ENCODE measurements at regions not wholly inside any gene's neighbourhood (a gene's known extent, or its start where the extent isn't known, plus 50 kb on each side); places are given as distances from the start of the nearest gene placed in this dataset. TPM values are rescaled to one million over a fixed set of nuclear protein-coding genes. Genes with fewer than 3 reads are reported as not detected.

DNA sequence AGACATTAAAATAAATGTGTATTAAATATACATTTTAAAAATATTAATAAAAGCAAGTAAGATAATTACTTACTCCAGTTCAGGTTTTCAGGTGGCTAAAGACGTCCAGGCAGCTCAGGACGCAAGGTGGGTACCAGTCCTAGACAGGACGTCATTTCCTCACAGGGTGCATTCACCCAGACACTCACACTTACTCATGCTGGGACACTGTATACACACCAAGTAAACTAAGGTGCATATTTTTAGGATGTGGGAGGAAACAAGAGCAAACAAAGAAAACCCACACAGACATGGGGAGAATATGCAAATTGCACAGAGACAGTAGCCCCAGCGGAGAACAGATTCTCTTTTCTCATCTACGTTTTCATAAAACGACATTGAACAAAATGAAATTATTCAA is 457.9 kb downstream of the BRINP3 start:
- Histone ChIP-seq H3K27me3 (ENCODE audit: control insufficient read depth in 3 of 3, insufficient read depth in 3 of 3, low read length in 3 of 3) (no peaks in the 10 kb centered on the region), H3K9ac (ENCODE audit: low read depth in 1 of 3, low read length in 3 of 3) (no peak overlapping the region), H3K9me3 (ENCODE audit: control insufficient read depth in 3 of 3, low read length in 3 of 3) (no peaks in the 10 kb centered on the region), H3K27ac (ENCODE audit: low read depth, low read length) (no peak overlapping the region), H3K36me3 (ENCODE audit: control insufficient read depth in 3 of 3, insufficient read depth in 3 of 3, low read length in 3 of 3) (no peaks in the 10 kb centered on the region), H3K4me1 (ENCODE audit: control insufficient read depth in 3 of 3, insufficient read depth in 3 of 3, low read length in 3 of 3) (no peaks in the 10 kb centered on the region), H3K4me3 (ENCODE audit: low read length in 3 of 3) (no peak overlapping the region)

DNA sequence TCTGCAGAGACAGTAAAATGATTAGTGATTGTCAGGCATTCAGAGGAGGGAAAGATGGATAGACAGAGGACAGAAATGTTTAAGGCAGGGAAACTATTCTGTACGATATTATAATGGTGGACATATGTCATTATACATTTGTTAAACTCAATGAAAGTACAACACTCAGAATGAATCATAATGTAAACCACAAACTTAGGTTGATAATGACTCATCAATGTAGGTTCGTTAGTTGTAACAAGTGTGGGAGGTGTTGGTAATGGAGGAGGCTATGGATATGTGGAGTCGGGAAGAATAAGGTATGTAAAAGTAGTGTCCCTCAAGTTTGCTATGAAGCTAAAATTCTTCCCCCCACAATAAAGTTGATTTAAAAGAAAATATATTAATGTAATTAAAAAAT is 455.0 kb downstream of the BRINP3 start:
- H3K9ac ChIP-seq (ENCODE audit: low read depth in 1 of 3, low read length in 3 of 3): no peak overlapping the region

DNA sequence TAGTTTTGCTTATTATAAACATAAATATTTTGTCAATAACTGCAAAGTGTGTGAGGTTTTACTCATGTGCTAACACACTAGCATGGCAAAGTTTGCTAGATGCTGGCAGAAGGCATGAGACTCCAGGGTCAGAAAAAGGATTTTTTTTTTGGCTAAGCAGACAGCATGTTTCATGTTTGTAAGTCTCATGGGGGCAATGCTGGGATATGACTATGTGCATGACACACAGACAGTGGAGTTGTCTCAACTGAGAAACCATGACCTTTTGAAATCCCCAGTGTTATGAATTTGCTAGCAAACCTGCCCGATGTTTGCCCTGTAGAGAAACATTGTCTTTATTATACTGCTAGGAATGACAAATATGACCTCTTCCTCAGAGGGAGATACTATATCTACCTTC is 448.2 kb downstream of the BRINP3 start:
- no peaks in the 10 kb centered on the region for H3K9me3 ChIP-seq (ENCODE audit: control insufficient read depth in 3 of 3, low read length in 3 of 3)
- H3K4me3 ChIP-seq (ENCODE audit: low read length in 3 of 3): no peak overlapping the region
- H3K36me3 ChIP-seq (ENCODE audit: control insufficient read depth in 3 of 3, insufficient read depth in 3 of 3, low read length in 3 of 3): no peaks in the 10 kb centered on the region
- H3K27ac ChIP-seq (ENCODE audit: low read depth, low read length): no peak overlapping the region
- no peaks in the 10 kb centered on the region for H3K4me1 ChIP-seq (ENCODE audit: control insufficient read depth in 3 of 3, insufficient read depth in 3 of 3, low read length in 3 of 3)
- H3K9ac ChIP-seq (ENCODE audit: low read depth in 1 of 3, low read length in 3 of 3): no peak overlapping the region
- H3K27me3 ChIP-seq (ENCODE audit: control insufficient read depth in 3 of 3, insufficient read depth in 3 of 3, low read length in 3 of 3): no peaks in the 10 kb centered on the region

More for the DNA sequence above, 455.0 kb downstream of the BRINP3 start:
- H3K27ac ChIP-seq (ENCODE audit: low read depth, low read length): no peak overlapping the region
- H3K9me3 ChIP-seq (ENCODE audit: control insufficient read depth in 3 of 3, low read length in 3 of 3): no peaks in the 10 kb centered on the region
- H3K36me3 ChIP-seq (ENCODE audit: control insufficient read depth in 3 of 3, insufficient read depth in 3 of 3, low read length in 3 of 3): no peaks in the 10 kb centered on the region
- no peak overlapping the region for H3K4me3 ChIP-seq (ENCODE audit: low read length in 3 of 3)
- no peaks in the 10 kb centered on the region for H3K27me3 ChIP-seq (ENCODE audit: control insufficient read depth in 3 of 3, insufficient read depth in 3 of 3, low read length in 3 of 3)
- no peaks in the 10 kb centered on the region for H3K4me1 ChIP-seq (ENCODE audit: control insufficient read depth in 3 of 3, insufficient read depth in 3 of 3, low read length in 3 of 3)

DNA sequence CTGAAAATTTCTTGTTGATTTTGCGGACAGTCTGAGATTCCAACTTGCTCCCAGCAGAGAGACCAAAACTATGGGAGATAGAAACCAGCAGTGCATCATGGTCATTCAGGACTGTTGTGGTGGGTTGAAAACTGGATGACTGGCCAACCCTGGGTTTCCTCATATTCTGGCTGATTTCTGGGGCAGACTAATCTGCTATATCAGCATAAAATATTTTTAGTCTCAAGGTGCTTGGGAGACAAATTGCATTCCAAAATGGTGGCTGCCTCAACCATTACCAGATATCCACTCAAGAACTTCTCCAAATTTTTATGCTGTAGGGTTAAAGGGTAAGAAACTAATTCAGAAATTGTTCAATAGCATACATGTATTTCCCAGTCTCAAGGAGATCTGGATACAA is 434.0 kb downstream of the BRINP3 start:
- Histone ChIP-seq H3K27me3 (ENCODE audit: control insufficient read depth in 3 of 3, insufficient read depth in 3 of 3, low read length in 3 of 3) (no peaks in the 10 kb centered on the region), H3K4me3 (ENCODE audit: low read length in 3 of 3) (no peak overlapping the region), H3K4me1 (ENCODE audit: control insufficient read depth in 3 of 3, insufficient read depth in 3 of 3, low read length in 3 of 3) (no peaks in the 10 kb centered on the region), H3K27ac (ENCODE audit: low read depth, low read length) (no peak overlapping the region), H3K36me3 (ENCODE audit: control insufficient read depth in 3 of 3, insufficient read depth in 3 of 3, low read length in 3 of 3) (no peaks in the 10 kb centered on the region), H3K9me3 (ENCODE audit: control insufficient read depth in 3 of 3, low read length in 3 of 3) (no peaks in the 10 kb centered on the region), H3K9ac (ENCODE audit: low read depth in 1 of 3, low read length in 3 of 3) (no peak overlapping the region)

DNA sequence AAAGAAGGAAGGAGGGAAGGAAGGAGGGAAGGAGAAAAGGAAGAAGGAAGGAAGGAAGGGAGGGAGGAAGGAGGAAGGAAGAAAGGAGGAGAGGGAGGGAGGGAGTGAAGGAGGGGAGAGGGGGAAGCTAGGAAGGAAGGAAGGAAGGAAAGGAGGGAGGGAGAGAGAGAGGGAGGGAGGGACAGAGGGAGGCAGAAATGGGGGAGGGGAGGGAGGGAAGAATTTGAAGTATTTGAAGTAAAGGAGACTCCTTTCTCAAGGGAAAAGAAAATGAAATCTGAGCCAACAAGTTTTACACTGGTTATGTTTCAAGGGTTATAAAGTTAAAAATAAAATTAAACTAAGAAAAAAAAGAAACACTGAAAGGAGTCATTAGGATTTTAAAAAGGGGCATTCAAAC is 431.4 kb downstream of the BRINP3 start:
- Histone ChIP-seq H3K4me1 (ENCODE audit: control insufficient read depth in 3 of 3, insufficient read depth in 3 of 3, low read length in 3 of 3) (no peaks in the 10 kb centered on the region), H3K9me3 (ENCODE audit: control insufficient read depth in 3 of 3, low read length in 3 of 3) (no peaks in the 10 kb centered on the region), H3K36me3 (ENCODE audit: control insufficient read depth in 3 of 3, insufficient read depth in 3 of 3, low read length in 3 of 3) (no peaks in the 10 kb centered on the region), H3K27me3 (ENCODE audit: control insufficient read depth in 3 of 3, insufficient read depth in 3 of 3, low read length in 3 of 3) (no peaks in the 10 kb centered on the region), H3K9ac (ENCODE audit: low read depth in 1 of 3, low read length in 3 of 3) (no peak overlapping the region), H3K27ac (ENCODE audit: low read depth, low read length) (no peak overlapping the region), H3K4me3 (ENCODE audit: low read length in 3 of 3) (no peak overlapping the region)

Small RNA genes in the stretch of these regions (small RNA-seq; reads per million reads assigned to genes)
- gene AL136372.1 (not detected), gene AL357559.1 (not detected), gene AL391813.1 (not detected), gene RNA5SP73 (not detected)

All from skeletal muscle tissue (tissue), 4 donors.